ENCODE measurements at regions not wholly inside any gene's neighbourhood (a gene's known extent, or its start where the extent isn't known, plus 50 kb on each side); places are given as distances from the start of the nearest gene placed in this dataset.

DNA sequence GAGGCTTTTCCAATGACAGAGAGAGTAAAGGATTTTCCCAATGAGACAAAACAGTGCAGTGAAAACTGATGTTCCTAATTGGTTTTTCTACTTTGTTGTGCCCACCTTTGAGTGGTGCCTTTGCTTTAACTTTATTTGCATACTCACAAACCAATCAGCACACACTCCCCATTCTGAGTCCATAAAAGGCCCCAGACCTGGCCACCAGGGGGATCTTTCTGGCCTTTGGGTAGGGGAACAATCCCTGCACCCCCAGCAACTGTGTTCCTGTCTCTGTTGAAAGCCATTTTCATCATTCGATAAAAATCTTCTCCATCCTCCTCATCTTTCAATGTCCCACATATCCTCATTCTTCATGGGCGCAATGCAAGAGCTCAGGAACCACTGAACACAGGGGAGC, 252.8 kb downstream of the B3GLCT start:
- no peak for TF ChIP-seq EZH2phosphoT487 (IDR thresholded peaks at IDR 0.05; ENCODE audit: borderline replicate concordance)
- TF ChIP-seq, protein P1, sequence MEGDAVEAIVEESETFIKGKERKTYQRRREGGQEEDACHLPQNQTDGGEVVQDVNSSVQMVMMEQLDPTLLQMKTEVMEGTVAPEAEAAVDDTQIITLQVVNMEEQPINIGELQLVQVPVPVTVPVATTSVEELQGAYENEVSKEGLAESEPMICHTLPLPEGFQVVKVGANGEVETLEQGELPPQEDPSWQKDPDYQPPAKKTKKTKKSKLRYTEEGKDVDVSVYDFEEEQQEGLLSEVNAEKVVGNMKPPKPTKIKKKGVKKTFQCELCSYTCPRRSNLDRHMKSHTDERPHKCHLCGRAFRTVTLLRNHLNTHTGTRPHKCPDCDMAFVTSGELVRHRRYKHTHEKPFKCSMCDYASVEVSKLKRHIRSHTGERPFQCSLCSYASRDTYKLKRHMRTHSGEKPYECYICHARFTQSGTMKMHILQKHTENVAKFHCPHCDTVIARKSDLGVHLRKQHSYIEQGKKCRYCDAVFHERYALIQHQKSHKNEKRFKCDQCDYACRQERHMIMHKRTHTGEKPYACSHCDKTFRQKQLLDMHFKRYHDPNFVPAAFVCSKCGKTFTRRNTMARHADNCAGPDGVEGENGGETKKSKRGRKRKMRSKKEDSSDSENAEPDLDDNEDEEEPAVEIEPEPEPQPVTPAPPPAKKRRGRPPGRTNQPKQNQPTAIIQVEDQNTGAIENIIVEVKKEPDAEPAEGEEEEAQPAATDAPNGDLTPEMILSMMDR (conservative IDR thresholded peaks at IDR 0.05; ENCODE audit: low read length): peak; percentile 43

DNA sequence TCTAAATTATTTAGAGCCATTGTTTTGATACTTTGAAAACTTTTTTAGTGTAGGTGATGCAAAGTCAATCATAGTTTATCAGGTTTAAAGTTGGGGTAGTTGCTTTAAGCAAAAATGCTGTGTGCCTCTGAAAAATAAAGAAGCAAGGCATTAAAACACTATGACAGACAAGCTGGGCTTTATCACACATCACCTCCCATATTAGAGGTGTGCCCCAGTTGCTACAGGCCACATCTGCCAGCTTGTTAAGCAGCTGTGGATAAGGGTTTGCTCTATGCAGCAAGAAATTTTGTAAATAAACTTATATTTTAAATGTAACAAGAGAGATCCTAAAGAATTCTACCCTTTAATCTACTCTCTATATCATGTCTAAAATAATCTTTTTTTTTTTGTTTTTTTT, 255.8 kb downstream of the B3GLCT start:
- Histone ChIP-seq H2AFZ (ENCODE audit: low read length) (no peak overlapping the region), H3K36me3 (ENCODE audit: insufficient read depth, low read length) (no peaks in the 10 kb centered on the region), H3K4me1 (ENCODE audit: insufficient read depth, low read length, poor library complexity, severe bottlenecking) (no peaks in the 10 kb centered on the region), H3K4me3 (ENCODE audit: low read length, poor library complexity, severe bottlenecking) (no peak overlapping the region), H3K79me2 (ENCODE audit: insufficient read depth, low read length) (no peaks in the 10 kb centered on the region), H3F3A (ENCODE audit: low read depth) (no peaks in the 10 kb centered on the region), H4K20me1 (ENCODE audit: insufficient read depth, low read length, poor library complexity, severe bottlenecking) (no peaks in the 10 kb centered on the region), H3K9me3 (ENCODE audit: insufficient read depth, low read depth, low read length) (no peaks in the 10 kb centered on the region), H3K9me2 (replicated peaks; ENCODE audit: low read depth, low read length) (no peaks in the 10 kb centered on the region), H3K9ac (ENCODE audit: low read depth, low read length, poor library complexity, severe bottlenecking) (no peak overlapping the region), H3K27me3 (ENCODE audit: insufficient read depth, low read length, poor library complexity, severe bottlenecking) (no peaks in the 10 kb centered on the region), H3K4me2 (ENCODE audit: low read depth, low read length, poor library complexity, severe bottlenecking) (no peak overlapping the region)
- TF ChIP-seq, protein P1 (conservative IDR thresholded peaks at IDR 0.05; ENCODE audit: low read length): no peak

More for the DNA sequence above, 252.8 kb downstream of the B3GLCT start:
- Histone ChIP-seq H3K4me2 (ENCODE audit: low read depth, low read length, poor library complexity, severe bottlenecking) (no peak overlapping the region), H4K20me1 (ENCODE audit: insufficient read depth, low read length, poor library complexity, severe bottlenecking) (no peaks in the 10 kb centered on the region), H3K79me2 (ENCODE audit: insufficient read depth, low read length) (no peaks in the 10 kb centered on the region), H3K9ac (ENCODE audit: low read depth, low read length, poor library complexity, severe bottlenecking) (no peak overlapping the region), H2AFZ (ENCODE audit: low read length) (no peak overlapping the region; the same call in 1 of the 2 replicates), H3K36me3 (ENCODE audit: insufficient read depth, low read length) (no peaks in the 10 kb centered on the region), H3K9me2 (replicated peaks; ENCODE audit: low read depth, low read length) (no peaks in the 10 kb centered on the region), H3F3A (ENCODE audit: low read depth) (no peaks in the 10 kb centered on the region), H3K4me3 (ENCODE audit: low read length, poor library complexity, severe bottlenecking) (no peak overlapping the region), H3K4me1 (ENCODE audit: insufficient read depth, low read length, poor library complexity, severe bottlenecking) (no peaks in the 10 kb centered on the region), H3K9me3 (ENCODE audit: insufficient read depth, low read depth, low read length) (no peaks in the 10 kb centered on the region), H3K27me3 (ENCODE audit: insufficient read depth, low read length, poor library complexity, severe bottlenecking) (no peaks in the 10 kb centered on the region)

DNA sequence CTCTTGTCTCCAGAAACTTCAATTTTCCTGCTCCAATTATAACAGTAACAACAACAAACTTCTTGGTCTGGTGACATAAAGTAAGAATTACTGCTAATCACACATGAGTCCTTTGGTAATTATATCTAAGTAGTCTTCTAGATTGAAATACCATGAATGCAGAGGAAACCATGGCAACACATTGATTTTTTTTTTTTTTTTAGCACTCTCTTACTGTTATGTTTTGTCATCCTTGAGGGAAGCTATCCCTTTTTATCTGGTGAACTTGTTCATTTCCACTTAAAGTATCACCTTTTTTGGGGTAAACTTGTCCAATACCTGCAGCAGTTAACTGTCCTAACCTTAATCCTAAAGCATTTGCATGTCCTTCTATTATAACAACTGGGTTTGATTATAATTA, 256.3 kb downstream of the B3GLCT start:
- Histone ChIP-seq H3K36me3 (ENCODE audit: insufficient read depth, low read length) (no peaks in the 10 kb centered on the region), H3K79me2 (ENCODE audit: insufficient read depth, low read length) (no peaks in the 10 kb centered on the region), H3K9me3 (ENCODE audit: insufficient read depth, low read depth, low read length) (no peaks in the 10 kb centered on the region), H3K9ac (ENCODE audit: low read depth, low read length, poor library complexity, severe bottlenecking) (no peak overlapping the region), H4K20me1 (ENCODE audit: insufficient read depth, low read length, poor library complexity, severe bottlenecking) (no peaks in the 10 kb centered on the region), H2AFZ (ENCODE audit: low read length) (no peak overlapping the region), H3K4me2 (ENCODE audit: low read depth, low read length, poor library complexity, severe bottlenecking) (no peak overlapping the region), H3K4me1 (ENCODE audit: insufficient read depth, low read length, poor library complexity, severe bottlenecking) (no peaks in the 10 kb centered on the region), H3K27me3 (ENCODE audit: insufficient read depth, low read length, poor library complexity, severe bottlenecking) (no peaks in the 10 kb centered on the region), H3F3A (ENCODE audit: low read depth) (no peaks in the 10 kb centered on the region), H3K9me2 (replicated peaks; ENCODE audit: low read depth, low read length) (no peaks in the 10 kb centered on the region), H3K4me3 (ENCODE audit: low read length, poor library complexity, severe bottlenecking) (no peak overlapping the region)
- TF ChIP-seq, protein P1 (conservative IDR thresholded peaks at IDR 0.05; ENCODE audit: low read length): no peak
- no peak for TF ChIP-seq EZH2phosphoT487 (IDR thresholded peaks at IDR 0.05; ENCODE audit: borderline replicate concordance)

All from Loucy (cell line).